ENCODE measurements at regions not wholly inside any gene's neighbourhood (a gene's known extent, or its start where the extent isn't known, plus 50 kb on each side); places are given as distances from the start of the nearest gene placed in this dataset.
"Not testable (repeated sequence)": the region's sequence is repeated elsewhere in the genome, so short reads cannot be mapped to it uniquely, and the experiment has no call there.

- H3K4me3 ChIP-seq (ENCODE audit: low read depth, low read length, poor library complexity, severe bottlenecking), result no peak overlapping the region
- POLR2A ChIA-PET (ENCODE audit: low non-redundant PET), result no interaction called here
- H3K4me1 ChIP-seq (ENCODE audit: insufficient read depth, low read length, poor library complexity, severe bottlenecking), result no peaks in the 10 kb centered on the region
- H3K27ac ChIP-seq (ENCODE audit: low read depth, low read length, poor library complexity, severe bottlenecking), result no peak overlapping the region
- H3K36me3 ChIP-seq (ENCODE audit: insufficient read depth, low read length, poor library complexity, severe bottlenecking), result no peaks in the 10 kb centered on the region
- H3K27me3 ChIP-seq (replicated peaks; ENCODE audit: insufficient read depth, low read depth, low read length, poor library complexity), result peaks cover 29% of the 10 kb centered on the region
- CTCF ChIA-PET, result no interaction called here
- H3K9me3 ChIP-seq (ENCODE audit: low read depth, low read length, poor library complexity, severe bottlenecking), result no peaks in the 10 kb centered on the region
- no TSS peak for BruUV-seq (replicated peaks)
- intact Hi-C loops (cut with micrococcal nuclease; ENCODE audit: unreplicated experiment), result no loop called here
- no peak for TF ChIP-seq CTCF (conservative IDR thresholded peaks at IDR 0.05; ENCODE audit: low read depth, low read length)
- no peak for DNase-seq (ENCODE audit: low spot score)
These were observed 601.8 kb upstream of the ZFP42 start for GRCh38 chr4:187393531-187394344.

GRCh38 chr4:187396106-187396505 is 599.5 kb upstream of the ZFP42 start:
- no peaks in the 10 kb centered on the region for H3K9me3 ChIP-seq (ENCODE audit: low read depth, low read length, poor library complexity, severe bottlenecking)
- CTCF ChIA-PET, result no interaction called here
- intact Hi-C loops (cut with micrococcal nuclease; ENCODE audit: unreplicated experiment), result no loop called here
- POLR2A ChIA-PET (ENCODE audit: low non-redundant PET), result no interaction called here
- H3K4me1 ChIP-seq (ENCODE audit: insufficient read depth, low read length, poor library complexity, severe bottlenecking), result no peaks in the 10 kb centered on the region
- no TSS peak for BruUV-seq (replicated peaks)
- TF ChIP-seq CTCF (conservative IDR thresholded peaks at IDR 0.05; ENCODE audit: low read depth, low read length), result no peak
- no peaks in the 10 kb centered on the region for H3K36me3 ChIP-seq (ENCODE audit: insufficient read depth, low read length, poor library complexity, severe bottlenecking)
- peaks cover 18% of the 10 kb centered on the region for H3K27me3 ChIP-seq (replicated peaks; ENCODE audit: insufficient read depth, low read depth, low read length, poor library complexity)
- H3K27ac ChIP-seq (ENCODE audit: low read depth, low read length, poor library complexity, severe bottlenecking), result no peak overlapping the region
- H3K4me3 ChIP-seq (ENCODE audit: low read depth, low read length, poor library complexity, severe bottlenecking), result no peak overlapping the region
- no peak for DNase-seq (ENCODE audit: low spot score)

GRCh38 chr4:187408447-187408846 is 587.1 kb upstream of the ZFP42 start:
- CTCF ChIA-PET; H3K9me3 ChIP-seq (ENCODE audit: low read depth, low read length, poor library complexity, severe bottlenecking); H3K4me3 ChIP-seq (ENCODE audit: low read depth, low read length, poor library complexity, severe bottlenecking); intact Hi-C loops (cut with micrococcal nuclease; ENCODE audit: unreplicated experiment); H3K27ac ChIP-seq (ENCODE audit: low read depth, low read length, poor library complexity, severe bottlenecking); BruUV-seq (replicated peaks); H3K36me3 ChIP-seq (ENCODE audit: insufficient read depth, low read length, poor library complexity, severe bottlenecking); H3K4me1 ChIP-seq (ENCODE audit: insufficient read depth, low read length, poor library complexity, severe bottlenecking); POLR2A ChIA-PET (ENCODE audit: low non-redundant PET); DNase-seq (ENCODE audit: low spot score): not testable (repeated sequence)
- peaks cover 22% of the 10 kb centered on the region for H3K27me3 ChIP-seq (replicated peaks; ENCODE audit: insufficient read depth, low read depth, low read length, poor library complexity)

- Histone ChIP-seq H3K9me3 (ENCODE audit: low read depth, low read length, poor library complexity, severe bottlenecking) (no peaks in the 10 kb centered on the region), H3K36me3 (ENCODE audit: insufficient read depth, low read length, poor library complexity, severe bottlenecking) (no peaks in the 10 kb centered on the region), H3K4me1 (ENCODE audit: insufficient read depth, low read length, poor library complexity, severe bottlenecking) (no peaks in the 10 kb centered on the region), H3K27ac (ENCODE audit: low read depth, low read length, poor library complexity, severe bottlenecking) (no peak overlapping the region), H3K4me3 (ENCODE audit: low read depth, low read length, poor library complexity, severe bottlenecking) (no peak overlapping the region), H3K27me3 (replicated peaks; ENCODE audit: insufficient read depth, low read depth, low read length, poor library complexity) (peaks cover 22% of the 10 kb centered on the region)
- ChIA-PET POLR2A (ENCODE audit: low non-redundant PET) (no interaction called here), CTCF (no interaction called here)
- TF ChIP-seq CTCF (conservative IDR thresholded peaks at IDR 0.05; ENCODE audit: low read depth, low read length) (no peak), EZH2 (IDR thresholded peaks at IDR 0.05; ENCODE audit: borderline replicate concordance, low read depth, low read length, poor library complexity, severe bottlenecking) (no peak)
- intact Hi-C loops (cut with micrococcal nuclease; ENCODE audit: unreplicated experiment), result no loop called here
- no peak for DNase-seq (ENCODE audit: low spot score)
- no TSS peak for BruUV-seq (replicated peaks)
These were observed 581.8 kb upstream of the ZFP42 start for GRCh38 chr4:187413564-187414358.

All from A673 (cell line).